ENCODE measurements at regions not wholly inside any gene's neighbourhood (a gene's known extent, or its start where the extent isn't known, plus 50 kb on each side); places are given as distances from the start of the nearest gene placed in this dataset.

- DNase-seq (ENCODE audit: low spot score): no peak
Observed at GRCh38 chr15:87631093-87631492, 625.4 kb downstream of the NTRK3 start.

DNA sequence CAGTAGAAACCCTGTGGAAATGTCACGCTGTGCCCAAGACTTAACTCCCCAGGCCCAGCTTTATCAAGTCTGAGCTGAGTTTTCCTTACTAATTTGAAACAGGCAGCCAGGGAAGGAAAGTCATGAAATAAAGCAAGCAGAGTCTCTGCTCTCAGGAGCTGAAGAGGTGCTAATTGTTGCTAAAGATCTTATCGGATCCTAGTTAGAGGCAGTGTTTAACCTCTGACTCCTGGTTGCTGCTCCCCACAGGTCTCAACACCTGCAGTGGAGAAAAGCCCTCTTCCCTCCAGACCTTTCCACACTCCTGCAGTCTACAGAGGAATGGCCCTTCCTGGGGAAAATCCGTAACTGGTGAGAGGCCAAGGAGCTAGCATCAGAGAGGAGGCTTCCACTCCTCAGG is 628.2 kb downstream of the NTRK3 start:
- no peak for DNase-seq (ENCODE audit: low spot score)

DNA sequence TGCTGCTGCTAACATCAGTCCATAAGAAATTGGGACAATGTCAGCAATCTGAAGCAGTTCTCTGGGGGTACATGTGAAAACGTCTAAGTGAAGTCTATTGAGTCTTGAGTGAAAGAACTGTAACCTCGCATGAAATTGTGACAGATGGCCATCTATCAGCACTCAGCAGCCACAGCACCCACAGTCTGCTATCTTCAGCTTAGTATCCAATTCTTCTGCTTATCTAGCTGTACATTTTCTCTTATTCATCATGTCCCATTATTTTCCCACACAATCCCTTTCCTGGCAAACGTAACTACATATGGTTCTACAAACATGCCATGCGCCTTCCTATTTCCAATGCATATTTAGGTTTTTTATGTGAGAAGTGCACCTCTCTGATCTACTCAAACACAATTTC is 629.7 kb downstream of the NTRK3 start:
- DNase-seq (ENCODE audit: low spot score): no peak

DNA sequence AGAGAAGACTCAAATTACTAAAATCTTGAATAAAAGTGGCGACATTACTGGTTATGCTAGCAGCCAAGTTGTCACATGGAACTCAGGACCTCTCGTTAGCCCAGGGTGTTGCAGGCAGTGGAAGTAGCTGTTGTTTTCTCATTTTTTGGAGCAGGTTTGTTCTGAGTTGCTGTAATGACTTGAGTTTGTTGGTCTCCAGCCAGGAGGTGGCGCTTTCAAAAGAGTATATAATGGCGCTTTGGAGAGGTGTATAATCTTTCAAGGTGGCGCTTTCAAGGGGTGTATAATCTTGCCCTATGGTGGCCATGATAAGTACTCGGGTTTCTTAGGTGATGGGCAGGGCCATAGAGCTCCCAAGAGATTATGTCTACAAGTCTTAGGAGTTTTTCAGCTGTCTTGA is 632.7 kb downstream of the NTRK3 start:
- no peak for DNase-seq (ENCODE audit: low spot score)

- no peak for DNase-seq (ENCODE audit: low spot score)
Observed at GRCh38 chr15:87620393-87620792, 636.1 kb downstream of the NTRK3 start.

DNA sequence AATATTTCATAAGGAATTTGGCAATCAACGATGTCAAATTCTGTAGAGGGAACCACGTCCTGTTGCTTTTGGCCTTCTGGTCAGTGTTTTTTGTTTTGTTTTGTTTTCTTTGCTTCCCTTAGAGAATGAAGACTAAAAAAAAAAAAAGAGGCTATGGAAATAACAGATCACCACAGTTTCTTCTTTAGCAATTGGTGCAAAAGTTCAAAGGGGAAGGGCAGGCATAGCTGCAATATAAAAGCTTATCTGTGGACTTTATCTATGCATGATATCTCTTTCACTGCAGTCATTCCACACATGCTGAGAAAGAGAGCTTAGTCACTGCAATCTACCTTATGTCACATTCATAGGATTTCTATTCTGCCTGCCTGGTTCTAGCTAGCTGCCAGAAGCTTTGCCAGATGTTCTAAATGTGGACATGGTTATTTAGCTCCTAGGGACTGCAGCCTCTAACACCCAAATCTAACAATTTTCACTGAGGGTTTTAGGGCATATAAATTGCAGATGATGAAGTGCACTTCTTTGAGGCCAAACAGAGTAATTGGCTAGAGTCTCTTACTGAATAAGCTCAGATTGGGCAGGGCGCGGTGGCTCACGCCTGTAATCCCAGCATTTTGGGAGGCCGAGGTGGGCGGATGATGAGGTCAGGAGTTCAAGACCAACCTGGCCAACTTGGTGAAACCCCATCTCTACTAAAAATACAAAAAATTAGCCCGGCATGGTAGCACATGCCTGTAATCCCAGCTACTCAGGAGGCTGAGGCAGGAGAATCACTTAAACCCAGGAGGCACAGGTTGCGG is 637.2 kb downstream of the NTRK3 start:
- DNase-seq (ENCODE audit: low spot score): no peak

DNA sequence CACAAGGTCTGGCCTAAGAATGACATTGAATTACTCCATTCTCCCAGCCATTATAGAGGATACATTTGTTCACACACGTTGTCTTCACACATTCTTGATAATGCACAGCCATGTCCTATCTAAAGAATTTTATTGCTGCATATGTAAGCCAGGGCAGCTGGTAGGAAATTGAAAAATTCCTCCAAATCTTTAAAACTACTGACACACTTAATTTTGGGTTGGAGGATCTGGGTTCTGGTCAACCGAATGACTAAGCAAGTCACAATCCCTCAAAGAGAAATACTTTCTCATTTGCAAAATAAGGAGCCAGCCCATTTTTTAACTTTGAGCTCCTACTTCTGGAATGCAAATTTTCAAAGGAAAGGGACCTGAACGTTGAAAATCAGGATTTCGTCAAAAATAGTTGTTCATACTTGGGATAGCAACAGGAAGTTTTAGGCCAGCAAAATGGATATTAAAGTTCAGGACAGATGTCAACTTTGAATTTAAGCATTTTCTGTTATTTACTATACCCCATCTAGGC is 638.3 kb downstream of the NTRK3 start:
- DNase-seq (ENCODE audit: low spot score): no peak

GRCh38 chr15:87614704-87615103 is 641.8 kb downstream of the NTRK3 start:
- no peak for DNase-seq (ENCODE audit: low spot score)

GRCh38 chr15:87610366-87610765 is 646.2 kb downstream of the NTRK3 start:
- DNase-seq (ENCODE audit: low spot score): no peak

GRCh38 chr15:87609894-87610293 is 646.6 kb downstream of the NTRK3 start:
- no peak for DNase-seq (ENCODE audit: low spot score)

- DNase-seq (ENCODE audit: low spot score): no peak
Observed at GRCh38 chr15:87609474-87609873, 647.1 kb downstream of the NTRK3 start.

- no peak for DNase-seq (ENCODE audit: low spot score)
Observed at GRCh38 chr15:87608238-87609028, 648.1 kb downstream of the NTRK3 start.

DNA sequence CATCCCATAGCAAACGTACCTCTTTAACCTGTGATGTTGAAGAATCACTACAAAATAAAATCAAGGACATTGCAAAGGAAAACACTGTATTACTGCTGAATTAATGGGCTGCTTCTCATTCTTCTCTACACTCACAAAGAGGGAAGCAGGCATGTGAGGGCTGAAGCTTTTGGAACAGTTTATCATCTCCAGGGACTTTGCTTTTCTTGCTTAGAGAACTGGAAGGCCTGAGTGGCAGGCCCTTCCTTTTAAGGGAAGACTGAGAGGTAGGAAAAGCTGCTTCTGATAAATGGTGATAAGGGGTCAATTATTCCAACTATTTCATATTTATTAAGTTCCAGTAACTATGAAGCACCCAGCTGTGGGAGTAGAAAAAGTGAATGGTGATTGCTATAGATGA is 649.6 kb downstream of the NTRK3 start:
- no peak for DNase-seq (ENCODE audit: low spot score)

DNA sequence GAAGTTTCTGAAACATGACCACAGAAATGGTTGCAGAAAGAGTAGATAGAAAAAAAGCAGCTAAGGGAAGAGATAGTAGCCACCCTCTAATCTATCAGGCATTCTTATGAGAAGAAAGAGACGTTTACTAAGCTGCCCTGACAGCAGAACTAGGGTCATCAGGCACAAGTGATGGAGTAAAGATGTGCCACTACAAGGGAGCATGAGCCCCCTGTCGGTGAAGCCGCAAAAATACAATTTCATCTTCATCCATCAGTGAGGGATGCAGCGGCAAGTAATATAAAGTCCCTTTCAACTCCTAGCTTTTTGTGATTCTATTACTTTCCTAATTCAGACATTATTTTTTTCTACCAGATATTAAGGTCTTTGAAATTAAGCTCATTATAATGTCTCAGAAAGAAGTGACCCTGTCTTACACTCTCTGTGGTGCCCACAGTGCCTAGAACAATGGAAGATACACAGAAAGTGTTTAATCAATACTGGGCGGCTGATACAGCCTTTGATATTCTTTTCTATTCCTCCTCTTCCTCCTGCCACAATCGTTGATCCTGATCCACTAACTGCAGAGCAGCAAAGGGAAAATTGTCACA is 651.6 kb downstream of the NTRK3 start:
- no peak for DNase-seq (ENCODE audit: low spot score)

DNA sequence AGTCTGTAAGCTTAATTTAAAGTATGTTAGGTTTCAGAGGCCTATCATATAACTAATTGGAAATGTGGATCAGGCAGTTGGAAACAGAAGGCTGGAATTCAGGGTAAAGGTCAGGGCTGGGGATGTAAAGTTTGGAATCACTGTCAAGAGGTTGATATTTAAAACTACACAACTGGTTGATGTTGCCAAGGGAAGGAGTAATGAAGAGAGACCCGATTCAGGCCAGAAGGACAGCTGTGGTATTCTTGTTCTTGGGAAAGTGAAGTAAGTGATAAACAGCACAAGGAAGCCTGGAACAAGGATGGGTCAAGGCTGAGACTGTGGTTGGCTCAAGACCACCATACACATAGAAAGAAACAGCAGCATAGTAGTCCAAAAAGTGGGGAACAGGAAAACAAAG is 654.2 kb downstream of the NTRK3 start:
- DNase-seq (ENCODE audit: low spot score): no peak

DNA sequence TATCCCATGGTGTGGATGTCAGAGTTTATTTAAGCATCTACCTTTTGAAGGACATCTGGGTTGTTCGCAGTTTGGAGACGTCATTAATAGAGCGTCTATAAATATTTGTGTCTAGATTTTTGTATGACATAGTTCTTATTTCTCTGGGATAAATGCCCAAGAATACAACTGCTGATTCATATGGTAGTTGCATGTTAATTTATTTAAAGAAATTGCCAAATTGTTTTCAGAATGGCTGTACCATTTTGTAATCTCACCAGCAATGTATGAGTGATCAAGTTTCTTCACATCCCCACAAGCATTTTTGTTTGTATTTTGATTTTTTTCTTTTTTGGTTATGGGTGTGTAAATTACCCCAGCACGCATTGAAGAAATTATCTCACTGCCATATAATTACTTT is 656.9 kb downstream of the NTRK3 start:
- DNase-seq (ENCODE audit: low spot score): no peak

- DNase-seq (ENCODE audit: low spot score): no peak
Observed at GRCh38 chr15:87597346-87598052, 659.0 kb downstream of the NTRK3 start.

GRCh38 chr15:87591582-87591981 is 665.0 kb downstream of the NTRK3 start:
- no peak for DNase-seq (ENCODE audit: low spot score)

DNA sequence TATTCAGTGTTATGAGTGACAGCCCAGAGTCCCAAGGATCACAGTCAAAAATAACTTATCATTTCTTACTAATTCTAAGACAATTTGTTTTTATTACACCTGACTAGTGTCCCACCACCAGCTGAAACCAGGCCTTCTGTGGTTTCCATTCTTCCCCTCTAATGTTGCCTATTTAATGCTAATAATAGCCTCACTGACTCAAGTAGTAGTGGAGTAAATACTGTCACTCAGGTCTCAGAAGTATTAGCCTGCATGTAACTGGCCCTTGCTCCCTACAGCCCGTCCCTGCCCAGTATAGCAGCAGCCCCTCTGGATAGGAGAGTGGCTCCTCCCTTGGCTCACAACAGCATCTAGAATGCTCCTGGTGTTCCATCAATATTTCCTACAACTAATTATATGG is 665.5 kb downstream of the NTRK3 start:
- no peak for DNase-seq (ENCODE audit: low spot score)

DNA sequence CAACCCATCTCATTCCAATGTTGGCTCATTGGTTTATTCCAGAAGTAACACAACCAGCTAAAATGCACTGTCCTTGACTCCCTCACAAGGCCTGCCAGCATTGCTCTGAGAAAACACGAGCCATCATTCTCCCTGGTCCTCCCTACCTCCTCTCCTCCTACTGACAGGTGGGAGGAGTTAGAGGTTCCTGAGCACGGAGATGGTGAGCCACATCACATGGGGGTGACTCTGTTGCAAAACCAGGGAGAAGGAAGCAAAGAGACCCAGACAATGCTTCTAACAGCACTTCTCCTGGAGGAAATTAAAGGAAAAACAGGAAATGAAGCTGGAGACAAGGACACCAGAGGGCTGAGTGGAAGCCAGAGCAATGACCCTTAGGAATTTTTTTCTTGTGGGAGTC is 667.4 kb downstream of the NTRK3 start:
- no peak for DNase-seq (ENCODE audit: low spot score)

- DNase-seq (ENCODE audit: low spot score): no peak
Observed at GRCh38 chr15:87582169-87582568, 674.4 kb downstream of the NTRK3 start.

DNA sequence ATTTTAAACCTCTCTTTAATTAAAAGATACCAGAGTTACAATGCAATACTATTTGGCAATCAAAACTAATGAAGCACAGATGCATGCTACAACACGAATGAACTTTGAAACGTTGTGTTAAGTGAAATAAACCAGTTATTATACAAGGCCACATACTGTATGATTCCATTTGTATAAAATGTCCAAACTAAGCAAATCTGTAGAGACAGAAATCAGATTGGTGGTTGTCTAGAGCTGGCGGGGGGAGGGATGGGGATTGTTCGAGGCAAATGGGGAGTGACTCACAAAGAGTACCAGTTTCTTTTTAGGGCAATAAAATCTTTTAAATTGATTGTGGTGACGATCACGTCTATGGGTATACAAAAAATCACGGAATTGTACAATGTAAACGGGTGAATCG is 677.0 kb downstream of the NTRK3 start:
- no peak for DNase-seq (ENCODE audit: low spot score)

Measured in ecto neural progenitor cell (in vitro differentiated cells).